PC-9 (cell line): ENCODE measurements at regions not wholly inside any gene's neighbourhood (a gene's known extent, or its start where the extent isn't known, plus 50 kb on each side); places are given as distances from the start of the nearest gene placed in this dataset.

Experiments
- BruUV-seq: library from RNA; stranded (reverse); fragments of 400-500 nt; replicated peaks from 2 replicates; lab custom pipeline; 2021; lab: Mats Ljungman, UMichigan
- CTCF ChIA-PET: fragments of 300-600 bp; sonication (Branson Sonifier 250); formaldehyde crosslinking; loops from one replicate; lab custom pipeline; 2022; ENCODE audit warnings: antibody characterized with exemption; lab: Charles Lee
- POLR2A ChIA-PET: fragments of 300-600 bp; sonication (Branson Sonifier 250); formaldehyde crosslinking; loops from one replicate; lab custom pipeline; 2022; ENCODE audit warnings: antibody characterized with exemption; ENCODE audit not compliant: unreplicated experiment; lab: Charles Lee
- DNase-seq, 2 experiments: peaks; one replicate each; pipeline versions ENCODE4 v3.0.0 to v3.0.0-alpha.2; 2015 to 2022; ENCODE audit warnings: mixed read lengths in 1 of 2
- H2AFZ ChIP-seq: fragments of 200-600 bp; sonication (generic); 2 replicates; pipeline ENCODE4 v1.8.1; 2017; ENCODE audit warnings: antibody characterized with exemption
- H3F3A ChIP-seq: fragments of 200-600 bp; sonication (generic); 2 replicates; pipeline ENCODE4 v1.8.1; 2017; ENCODE audit warnings: antibody characterized with exemption, mild to moderate bottlenecking, low read depth; ENCODE audit not compliant: insufficient read depth
- H3K27ac ChIP-seq: fragments of 200-600 bp; sonication (generic); 2 replicates; pipeline ENCODE4 v1.6.1; 2016; ENCODE audit warnings: mixed run types
- H3K27me3 ChIP-seq: fragments of 200-600 bp; sonication (generic); 2 replicates; pipeline ENCODE4 v1.6.1; 2016; ENCODE audit warnings: low read depth, mixed run types; ENCODE audit not compliant: insufficient read depth
- H3K36me3 ChIP-seq: fragments of 200-600 bp; sonication (generic); 2 replicates; pipeline ENCODE4 v1.6.1; 2016; ENCODE audit warnings: low read depth, mixed run types
- H3K4me1 ChIP-seq: fragments of 200-600 bp; sonication (generic); replicated peaks from 2 replicates; pipeline ENCODE4 v1.6.1; 2016; ENCODE audit warnings: mixed run types; ENCODE audit not compliant: insufficient read depth
- H3K4me2 ChIP-seq: fragments of 200-600 bp; sonication (generic); 2 replicates; pipeline ENCODE4 v1.6.1; 2017; ENCODE audit warnings: mixed run types
- H3K4me3 ChIP-seq: fragments of 200-600 bp; sonication (generic); 2 replicates; pipeline ENCODE4 v1.6.1; 2016; ENCODE audit warnings: mixed run types
- H3K79me2 ChIP-seq: fragments of 200-600 bp; sonication (generic); 2 replicates; pipeline ENCODE4 v1.6.1; 2017; ENCODE audit warnings: low read depth, mixed run types
- H3K9me2 ChIP-seq: fragments of 200-600 bp; sonication (generic); 2 replicates; pipeline ENCODE4 v1.8.1; 2017; ENCODE audit warnings: mild to moderate bottlenecking; ENCODE audit not compliant: insufficient read depth
- H3K9me3 ChIP-seq: fragments of 200-600 bp; sonication (generic); 2 replicates; pipeline ENCODE4 v1.8.1; 2016; ENCODE audit warnings: low read depth; ENCODE audit not compliant: insufficient read depth
- H4K20me1 ChIP-seq: fragments of 200-600 bp; sonication (generic); 2 replicates; pipeline ENCODE4 v1.8.1; 2017; ENCODE audit not compliant: insufficient read depth
- CTCF ChIP-seq: fragments of 200-600 bp; sonication (generic); conservative IDR thresholded peaks from 2 replicates; pipeline ENCODE4 v1.6.1; 2017; ENCODE audit warnings: mixed run types, antibody characterized with exemption, mild to moderate bottlenecking, moderate library complexity
- EZH2 ChIP-seq: fragments of 200-600 bp; sonication (generic); IDR thresholded peaks from 2 replicates; pipeline ENCODE4 v1.8.0; 2017; ENCODE audit warnings: antibody characterized with exemption, low read depth
- intact Hi-C: fragments of 100-400 bp; cut with micrococcal nuclease; formaldehyde crosslinking; loops from one replicate; pipeline ENCODE4 v1.10.0; 2022; ENCODE audit not compliant: unreplicated experiment

GRCh38 chr17:14902803-14903202 lies 362.3 kb downstream of the PMP22 start:
- POLR2A ChIA-PET: no interaction called here
- H4K20me1 ChIP-seq: no peaks in the 10 kb centered on the region
- no peak overlapping the region for H3K4me2 ChIP-seq
- no peaks in the 10 kb centered on the region for H3K4me1 ChIP-seq
- no peaks in the 10 kb centered on the region for H3K79me2 ChIP-seq
- DNase-seq: no peak
- H3K36me3 ChIP-seq: no peaks in the 10 kb centered on the region
- H3K9me3 ChIP-seq: no peaks in the 10 kb centered on the region
- BruUV-seq: no TSS peak
- H2AFZ ChIP-seq: no peak overlapping the region
- CTCF ChIA-PET: no interaction called here
- TF ChIP-seq EZH2: no peak
- TF ChIP-seq CTCF: no peak
- H3K27me3 ChIP-seq: no peaks in the 10 kb centered on the region
- no peak overlapping the region for H3K4me3 ChIP-seq
- intact Hi-C loops: no loop called here
- H3F3A ChIP-seq: no peaks in the 10 kb centered on the region
- H3K27ac ChIP-seq: no peak overlapping the region
- no peaks in the 10 kb centered on the region for H3K9me2 ChIP-seq

GRCh38 chr17:14902297-14902696 lies 362.8 kb downstream of the PMP22 start:
- no peaks in the 10 kb centered on the region for H3K9me3 ChIP-seq
- intact Hi-C loops: no loop called here

GRCh38 chr17:14901376-14901775 lies 363.8 kb downstream of the PMP22 start:
- no peaks in the 10 kb centered on the region for H3K9me2 ChIP-seq
- no peaks in the 10 kb centered on the region for H3K27me3 ChIP-seq
- no peaks in the 10 kb centered on the region for H3F3A ChIP-seq
- no peaks in the 10 kb centered on the region for H3K9me3 ChIP-seq
- DNase-seq: no peak
- no peak overlapping the region for H3K4me3 ChIP-seq
- no peak overlapping the region for H2AFZ ChIP-seq
- H3K27ac ChIP-seq: no peak overlapping the region
- no peaks in the 10 kb centered on the region for H3K79me2 ChIP-seq
- H4K20me1 ChIP-seq: no peaks in the 10 kb centered on the region
- H3K36me3 ChIP-seq: no peaks in the 10 kb centered on the region
- TF ChIP-seq EZH2 (no peak), CTCF (no peak)
- ChIA-PET POLR2A (no interaction called here), CTCF (no interaction called here)
- no peak overlapping the region for H3K4me2 ChIP-seq
- intact Hi-C loops: no loop called here
- BruUV-seq: no TSS peak
- no peaks in the 10 kb centered on the region for H3K4me1 ChIP-seq

More at GRCh38 chr17:14902297-14902696, 362.8 kb downstream of the PMP22 start:
- Histone ChIP-seq H3K4me2 (no peak overlapping the region), H3K27ac (no peak overlapping the region), H4K20me1 (no peaks in the 10 kb centered on the region), H3K4me3 (no peak overlapping the region), H3K9me2 (no peaks in the 10 kb centered on the region), H3K79me2 (no peaks in the 10 kb centered on the region), H2AFZ (no peak overlapping the region), H3K36me3 (no peaks in the 10 kb centered on the region), H3K27me3 (no peaks in the 10 kb centered on the region), H3K4me1 (no peaks in the 10 kb centered on the region), H3F3A (no peaks in the 10 kb centered on the region)
- no TSS peak for BruUV-seq
- TF ChIP-seq EZH2 (no peak), CTCF (no peak)
- DNase-seq: no peak
- POLR2A ChIA-PET: no interaction called here
- CTCF ChIA-PET: no interaction called here
